DOHH2 (cell line): ENCODE measurements at regions not wholly inside any gene's neighbourhood (a gene's known extent, or its start where the extent isn't known, plus 50 kb on each side); places are given as distances from the start of the nearest gene placed in this dataset.

Experiments used
- H3F3A ChIP-seq: fragments of 200-600 bp; sonication (generic), shearing (Covaris generic); 2 replicates; pipeline ENCODE4 v1.6.0; 2016; ENCODE audit warnings: antibody characterized with exemption, mild to moderate bottlenecking; ENCODE audit not compliant: control insufficient read depth, insufficient read depth
- H3K27ac ChIP-seq: fragments of 200-600 bp; sonication (generic); 2 replicates; pipeline ENCODE4 v1.5.1; 2014; ENCODE audit warnings: low read depth, mild to moderate bottlenecking, low read length, moderate library complexity
- H3K27me3 ChIP-seq: fragments of 200-600 bp; sonication (generic); 2 replicates; pipeline ENCODE4 v1.6.1; 2014; ENCODE audit warnings: mild to moderate bottlenecking, low read length, mixed read lengths; ENCODE audit not compliant: control insufficient read depth
- H3K36me3 ChIP-seq: fragments of 200-600 bp; sonication (generic); 2 replicates; pipeline ENCODE4 v1.6.1; 2014; ENCODE audit warnings: mild to moderate bottlenecking, low read length, moderate library complexity, mixed read lengths; ENCODE audit not compliant: control insufficient read depth
- H3K4me1 ChIP-seq: fragments of 200-600 bp; sonication (generic); 2 replicates; pipeline ENCODE4 v1.6.1; 2014; ENCODE audit warnings: mild to moderate bottlenecking, low read length, mixed read lengths; ENCODE audit not compliant: control insufficient read depth
- H3K4me2 ChIP-seq: fragments of 200-600 bp; sonication (generic); 2 replicates; pipeline ENCODE4 v1.6.0; 2014; ENCODE audit warnings: mild to moderate bottlenecking, low read length, moderate library complexity
- H3K4me3 ChIP-seq: fragments of 200-600 bp; sonication (generic); 2 replicates; pipeline ENCODE4 v1.5.1; 2014; ENCODE audit warnings: mild to moderate bottlenecking, low read length, mixed read lengths
- H3K79me2 ChIP-seq: fragments of 200-600 bp; sonication (generic); 2 replicates; pipeline ENCODE4 v1.6.1; 2014; ENCODE audit warnings: mild to moderate bottlenecking, low read length, mixed read lengths; ENCODE audit not compliant: control insufficient read depth
- H3K9me2 ChIP-seq: fragments of 200-600 bp; sonication (generic); replicated peaks from 2 replicates; pipeline ENCODE4 v1.6.1; 2014; ENCODE audit warnings: mild to moderate bottlenecking, low read length, mixed read lengths; ENCODE audit not compliant: control insufficient read depth
- H3K9me3 ChIP-seq: fragments of 200-600 bp; sonication (generic); 2 replicates; pipeline ENCODE4 v1.6.1; 2014; ENCODE audit warnings: antibody characterized with exemption, low read length, mixed read lengths; ENCODE audit not compliant: control insufficient read depth, insufficient read depth
- H4K20me1 ChIP-seq: fragments of 200-600 bp; sonication (generic); 2 replicates; pipeline ENCODE4 v1.6.0; 2014; ENCODE audit warnings: low read depth, mild to moderate bottlenecking, antibody characterized with exemption, low read length, moderate library complexity; ENCODE audit not compliant: control insufficient read depth, insufficient read depth
- EZH2phosphoT487 ChIP-seq: fragments of 200-600 bp; sonication (generic); IDR thresholded peaks from 2 replicates; pipeline ENCODE4 v1.6.1; 2017; ENCODE audit warnings: borderline replicate concordance, mild to moderate bottlenecking, antibody characterized with exemption, low read length, moderate library complexity, mixed read lengths
- TF ChIP-seq, protein P1 (sequence below): fragments of 200-600 bp; sonication (generic); IDR thresholded peaks from one replicate; pipeline ENCODE4 v1.5.1; 2014; ENCODE audit warnings: antibody characterized with exemption, mild to moderate bottlenecking, low read depth, low read length; ENCODE audit not compliant: poor library complexity, severe bottlenecking

DNA sequence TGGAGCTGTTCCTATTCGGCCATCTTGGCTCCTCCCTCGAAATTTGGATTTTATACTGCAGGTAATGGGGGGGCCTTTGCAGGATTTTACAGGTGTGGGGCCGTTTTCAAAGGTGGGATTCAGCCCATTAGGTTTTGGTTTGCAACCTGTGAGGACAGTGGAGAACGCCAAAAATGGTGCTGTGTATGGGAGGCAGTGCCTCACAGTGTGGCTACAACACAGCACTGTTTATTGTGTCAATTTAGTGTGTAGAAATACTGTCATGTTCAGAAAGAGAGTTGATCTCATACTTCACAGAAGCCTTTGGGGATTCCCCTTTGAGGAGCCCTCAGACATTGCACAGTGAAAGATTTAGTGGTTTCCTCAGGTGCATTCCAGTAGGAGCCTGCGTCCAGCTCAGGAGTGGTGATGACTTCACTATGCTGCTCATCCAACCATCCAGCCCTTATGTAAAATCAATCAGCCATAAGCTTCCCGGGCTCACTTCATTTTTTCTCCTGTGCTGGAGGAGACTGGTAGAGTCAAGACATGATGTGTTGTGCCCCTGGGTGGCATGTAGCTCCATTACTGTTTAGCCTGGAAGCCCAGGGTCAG, 92.7 kb upstream of the PRMT8 start:
- H3K27ac ChIP-seq, result no peak overlapping the region
- H4K20me1 ChIP-seq, result no peaks in the 10 kb centered on the region
- TF ChIP-seq EZH2phosphoT487, result no peak
- TF ChIP-seq, protein P1, sequence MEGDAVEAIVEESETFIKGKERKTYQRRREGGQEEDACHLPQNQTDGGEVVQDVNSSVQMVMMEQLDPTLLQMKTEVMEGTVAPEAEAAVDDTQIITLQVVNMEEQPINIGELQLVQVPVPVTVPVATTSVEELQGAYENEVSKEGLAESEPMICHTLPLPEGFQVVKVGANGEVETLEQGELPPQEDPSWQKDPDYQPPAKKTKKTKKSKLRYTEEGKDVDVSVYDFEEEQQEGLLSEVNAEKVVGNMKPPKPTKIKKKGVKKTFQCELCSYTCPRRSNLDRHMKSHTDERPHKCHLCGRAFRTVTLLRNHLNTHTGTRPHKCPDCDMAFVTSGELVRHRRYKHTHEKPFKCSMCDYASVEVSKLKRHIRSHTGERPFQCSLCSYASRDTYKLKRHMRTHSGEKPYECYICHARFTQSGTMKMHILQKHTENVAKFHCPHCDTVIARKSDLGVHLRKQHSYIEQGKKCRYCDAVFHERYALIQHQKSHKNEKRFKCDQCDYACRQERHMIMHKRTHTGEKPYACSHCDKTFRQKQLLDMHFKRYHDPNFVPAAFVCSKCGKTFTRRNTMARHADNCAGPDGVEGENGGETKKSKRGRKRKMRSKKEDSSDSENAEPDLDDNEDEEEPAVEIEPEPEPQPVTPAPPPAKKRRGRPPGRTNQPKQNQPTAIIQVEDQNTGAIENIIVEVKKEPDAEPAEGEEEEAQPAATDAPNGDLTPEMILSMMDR, result no peak
- H3K9me3 ChIP-seq, result no peaks in the 10 kb centered on the region
- H3K27me3 ChIP-seq, result no peaks in the 10 kb centered on the region
- no peaks in the 10 kb centered on the region for H3K79me2 ChIP-seq
- no peaks in the 10 kb centered on the region for H3K36me3 ChIP-seq
- H3K4me2 ChIP-seq, result no peak overlapping the region
- no peaks in the 10 kb centered on the region for H3F3A ChIP-seq
- H3K4me3 ChIP-seq, result no peak overlapping the region
- H3K4me1 ChIP-seq, result no peaks in the 10 kb centered on the region
- H3K9me2 ChIP-seq, result no peaks in the 10 kb centered on the region

DNA sequence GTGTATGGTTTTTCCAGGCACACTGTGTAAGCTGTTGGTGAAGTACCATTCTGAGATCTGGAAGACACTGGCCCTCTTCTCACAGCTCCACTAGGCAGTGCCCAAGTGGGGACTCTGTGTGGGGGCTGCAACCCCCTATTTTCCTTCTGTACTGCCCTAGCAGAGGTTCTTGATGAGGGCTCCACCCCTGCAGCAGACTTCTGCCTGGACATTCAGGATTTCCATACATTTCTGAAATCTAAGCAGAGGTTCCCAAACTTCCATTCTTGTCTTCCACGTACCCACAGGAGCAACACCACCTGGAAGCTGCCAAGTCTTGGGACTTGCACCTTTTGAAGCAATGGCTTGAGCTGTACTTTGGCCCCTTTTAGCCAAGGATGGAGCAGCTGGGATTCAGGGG, 85.2 kb upstream of the PRMT8 start:
- Histone ChIP-seq H3F3A (no peaks in the 10 kb centered on the region), H3K36me3 (no peaks in the 10 kb centered on the region), H3K9me3 (peaks cover 20% of the 10 kb centered on the region), H3K27ac (no peak overlapping the region), H4K20me1 (no peaks in the 10 kb centered on the region), H3K4me2 (no peak overlapping the region), H3K79me2 (no peaks in the 10 kb centered on the region), H3K27me3 (no peaks in the 10 kb centered on the region), H3K4me3 (no peak overlapping the region), H3K4me1 (no peaks in the 10 kb centered on the region), H3K9me2 (no peaks in the 10 kb centered on the region)
- TF ChIP-seq, protein P1, result no peak

DNA sequence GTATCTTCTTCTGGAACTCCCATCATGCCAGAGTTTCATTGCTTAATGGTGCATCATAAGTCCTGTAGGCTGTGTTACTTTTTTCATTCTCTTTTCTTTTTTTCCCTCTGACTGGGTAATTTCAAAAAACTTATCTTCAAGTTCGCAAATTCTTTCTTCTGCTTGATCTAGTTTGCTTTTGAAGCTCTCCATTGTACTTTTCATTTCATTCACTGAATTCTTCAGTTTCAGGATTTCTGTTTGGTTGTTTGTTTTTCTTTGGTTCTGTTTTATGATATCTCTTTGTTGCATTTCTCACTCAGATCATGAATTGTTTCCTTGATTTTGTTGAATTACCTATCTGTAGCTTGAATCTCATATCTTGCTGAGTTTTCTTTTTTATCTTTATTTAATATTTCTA, 83.3 kb upstream of the PRMT8 start:
- Histone ChIP-seq H4K20me1 (no peaks in the 10 kb centered on the region), H3K4me3 (no peak overlapping the region), H3K27ac (no peak overlapping the region), H3K9me3 (peaks cover 20% of the 10 kb centered on the region), H3K9me2 (no peaks in the 10 kb centered on the region), H3F3A (no peaks in the 10 kb centered on the region), H3K79me2 (no peaks in the 10 kb centered on the region), H3K36me3 (no peaks in the 10 kb centered on the region), H3K4me2 (no peak overlapping the region), H3K27me3 (no peaks in the 10 kb centered on the region), H3K4me1 (no peaks in the 10 kb centered on the region)
- TF ChIP-seq, protein P1, result no peak
- TF ChIP-seq EZH2phosphoT487, result no peak

- Histone ChIP-seq H3K4me3 (no peak overlapping the region), H3K4me2 (no peak overlapping the region), H3F3A (no peaks in the 10 kb centered on the region), H3K36me3 (no peaks in the 10 kb centered on the region), H4K20me1 (no peaks in the 10 kb centered on the region), H3K9me3 (peaks cover 20% of the 10 kb centered on the region), H3K4me1 (no peaks in the 10 kb centered on the region), H3K27ac (no peak overlapping the region), H3K79me2 (no peaks in the 10 kb centered on the region), H3K9me2 (no peaks in the 10 kb centered on the region), H3K27me3 (no peaks in the 10 kb centered on the region)
- TF ChIP-seq EZH2phosphoT487, result no peak
- TF ChIP-seq, protein P1, result no peak
These were observed 81.3 kb upstream of the PRMT8 start for GRCh38 chr12:3409662-3410061.
